Inflammatory macrophage treated with lipopolysaccharide for 1 hour (primary cell): ENCODE measurements at regions not wholly inside any gene's neighbourhood (a gene's known extent, or its start where the extent isn't known, plus 50 kb on each side); places are given as distances from the start of the nearest gene placed in this dataset.
A peak's percentile ranks its signal among the peaks of the same experiment; 100 is the strongest.

Experiments
- DNase-seq, 2 donors: peaks; one replicate each; pipeline ENCODE4 v3.0.0-alpha.2; 2020 to 2022

- no peak for DNase-seq
Observed at GRCh38 chr16:85415196-85416090, 197.7 kb upstream of the GSE1 start.

- DNase-seq, result peak; percentile 44 to 84
Observed at GRCh38 chr16:85416228-85417109, 196.7 kb upstream of the GSE1 start.

GRCh38 chr16:85417156-85417860 lies 195.8 kb upstream of the GSE1 start:
- no peak for DNase-seq

- DNase-seq, result no peak
Observed at GRCh38 chr16:85418978-85419491, 194.1 kb upstream of the GSE1 start.

- no peak for DNase-seq
Observed at GRCh38 chr16:85419503-85420408, 193.4 kb upstream of the GSE1 start.

- DNase-seq, result peak; percentile 33 to 86
Observed at GRCh38 chr16:85420501-85421337, 192.4 kb upstream of the GSE1 start.

GRCh38 chr16:85421338-85422195 lies 191.6 kb upstream of the GSE1 start:
- no peak for DNase-seq

- DNase-seq, result peak in 1 of 2 donors; percentile 10
Observed at GRCh38 chr16:85422196-85422631, 190.9 kb upstream of the GSE1 start.

- DNase-seq, result no peak
Observed at GRCh38 chr16:85422632-85423550, 190.2 kb upstream of the GSE1 start.

- no peak for DNase-seq
Observed at GRCh38 chr16:85423631-85424030, 189.5 kb upstream of the GSE1 start.

- DNase-seq, result no peak
Observed at GRCh38 chr16:85424260-85425073, 188.7 kb upstream of the GSE1 start.

- DNase-seq, result no peak
Observed at GRCh38 chr16:85425074-85425662, 188.0 kb upstream of the GSE1 start.

- DNase-seq, result no peak
Observed at GRCh38 chr16:85426806-85427205, 186.3 kb upstream of the GSE1 start.

- DNase-seq, result peak; percentile 5 to 20
Observed at GRCh38 chr16:85428168-85428898, 184.8 kb upstream of the GSE1 start.

GRCh38 chr16:85428899-85429775 lies 184.0 kb upstream of the GSE1 start:
- no peak for DNase-seq
